Psoas muscle (tissue), 7 donors: ENCODE measurements at regions not wholly inside any gene's neighbourhood (a gene's known extent, or its start where the extent isn't known, plus 50 kb on each side); places are given as distances from the start of the nearest gene placed in this dataset.

Experiments
- ATAC-seq, 4 donors: fragments of 200-7000 bp; cut with Tn5 transposase; one replicate each; pipeline ENCODE4 v1.9.1; 2020; ENCODE audit warnings: moderate library complexity in 3 of 4, mild to moderate bottlenecking in 2 of 4
- DNase-seq, 2 donors: peaks; one replicate each; pipeline ENCODE4 v3.0.0-alpha.2; 2020
- H3K27ac ChIP-seq: fragments of 200-600 bp; one replicate; pipeline ENCODE4 v1.8.0; 2022
- H3K27me3 ChIP-seq, 3 donors: fragments of 200-600 bp in 1 of 3; one replicate each; pipeline versions ENCODE4 v1.6.1 to v1.8.0; 2013 to 2022; ENCODE audit warnings: low read length in 2 of 3, mild to moderate bottlenecking in 2 of 3, moderate library complexity in 1 of 3; ENCODE audit not compliant: insufficient read depth in 3 of 3
- H3K36me3 ChIP-seq, 2 donors: fragments of 200-600 bp in 1 of 2; one replicate each; pipeline versions ENCODE4 v1.6.1 to v1.8.0; 2013 to 2022; ENCODE audit warnings: low read depth in 1 of 2, mild to moderate bottlenecking in 1 of 2, moderate library complexity in 1 of 2; ENCODE audit not compliant: insufficient read depth in 1 of 2
- H3K4me1 ChIP-seq: fragments of 200-600 bp; one replicate; pipeline ENCODE4 v1.8.0; 2022
- H3K4me3 ChIP-seq: fragments of 200-600 bp; one replicate; pipeline ENCODE4 v1.8.0; 2022; ENCODE audit warnings: mild to moderate bottlenecking
- H3K9me3 ChIP-seq: fragments of 200-600 bp; one replicate; pipeline ENCODE4 v1.8.0; 2022
- WGBS, 3 donors: extraction: QIAGEN DNeasy Blood & Tissue Kit; methylation state at CpG; one replicate each; pipeline versions ENCODE4 v1.1.6 to v1.1.7; 2013; 5-methylcytosine and 5-hydroxymethylcytosine counted together
- intact Hi-C, 2 donors: fragments of 100-400 bp; cut with DNase I; formaldehyde crosslinking; loops; one replicate each; pipeline versions ENCODE4 v1.11.0 to v1.14.2; 2022
- TF ChIP-seq, protein P1 (sequence below): fragments of 200-600 bp; IDR thresholded peaks from one replicate; pipeline ENCODE4 v1.8.0; 2022; ENCODE audit warnings: antibody characterized with exemption
- donor health status: healthy with polysubstance abuse.
- donor health status: DM: no; HTN: no; CAD: no; lungs with moderate emphysema.
- donor health status: Bipolar disorder and iron deficiency.
- donor health status: healthy.
- donor health status: DM: yes; HTN: yes; CAD: no.
- donor health status: DM: no; HTN: no; CAD: no.
- donor health status: DM: yes; HTN: yes; CAD: no.

DNA sequence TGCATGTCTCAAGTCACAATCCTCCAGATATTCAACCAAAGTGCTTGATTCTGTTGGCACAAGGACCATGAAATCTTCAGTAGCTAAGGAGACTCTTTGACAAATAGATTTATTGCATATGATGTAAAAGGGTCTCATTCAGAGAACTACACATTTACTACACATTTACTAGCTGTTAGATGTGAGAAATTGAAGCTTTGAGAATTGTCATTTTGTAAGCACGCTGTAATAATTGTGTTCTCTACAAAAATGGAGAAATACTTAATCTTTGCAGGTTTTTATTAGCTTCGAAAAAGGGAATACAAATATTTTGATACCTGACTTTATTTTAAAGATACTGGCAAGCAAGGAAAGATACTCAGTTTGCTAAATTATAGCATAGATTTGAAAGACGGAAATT lies 70.2 kb upstream of the CHD2 start:
- H3K4me1 ChIP-seq = peaks cover 35% of the 10 kb centered on the region
- H3K36me3 ChIP-seq = no peaks in the 10 kb centered on the region
- DNase-seq = no peak
- 90 to 93% (median 92%) methylated on average over 3 of the region's 3 CpGs for WGBS, 3 donors
- ATAC-seq = no peak
- H3K9me3 ChIP-seq = no peaks in the 10 kb centered on the region
- peak overlapping the region; percentile 59 for H3K4me3 ChIP-seq
- no peaks in the 10 kb centered on the region for H3K27me3 ChIP-seq
- TF ChIP-seq, protein P1, sequence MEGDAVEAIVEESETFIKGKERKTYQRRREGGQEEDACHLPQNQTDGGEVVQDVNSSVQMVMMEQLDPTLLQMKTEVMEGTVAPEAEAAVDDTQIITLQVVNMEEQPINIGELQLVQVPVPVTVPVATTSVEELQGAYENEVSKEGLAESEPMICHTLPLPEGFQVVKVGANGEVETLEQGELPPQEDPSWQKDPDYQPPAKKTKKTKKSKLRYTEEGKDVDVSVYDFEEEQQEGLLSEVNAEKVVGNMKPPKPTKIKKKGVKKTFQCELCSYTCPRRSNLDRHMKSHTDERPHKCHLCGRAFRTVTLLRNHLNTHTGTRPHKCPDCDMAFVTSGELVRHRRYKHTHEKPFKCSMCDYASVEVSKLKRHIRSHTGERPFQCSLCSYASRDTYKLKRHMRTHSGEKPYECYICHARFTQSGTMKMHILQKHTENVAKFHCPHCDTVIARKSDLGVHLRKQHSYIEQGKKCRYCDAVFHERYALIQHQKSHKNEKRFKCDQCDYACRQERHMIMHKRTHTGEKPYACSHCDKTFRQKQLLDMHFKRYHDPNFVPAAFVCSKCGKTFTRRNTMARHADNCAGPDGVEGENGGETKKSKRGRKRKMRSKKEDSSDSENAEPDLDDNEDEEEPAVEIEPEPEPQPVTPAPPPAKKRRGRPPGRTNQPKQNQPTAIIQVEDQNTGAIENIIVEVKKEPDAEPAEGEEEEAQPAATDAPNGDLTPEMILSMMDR = no peak
- intact Hi-C loops = loop anchor here in 1 of 2 donors (1.0 kb wide), 1 partner anchor 21 kb away; no protein-coding TSS in a partner anchor
- H3K27ac ChIP-seq = peak overlapping the region; percentile 95

DNA sequence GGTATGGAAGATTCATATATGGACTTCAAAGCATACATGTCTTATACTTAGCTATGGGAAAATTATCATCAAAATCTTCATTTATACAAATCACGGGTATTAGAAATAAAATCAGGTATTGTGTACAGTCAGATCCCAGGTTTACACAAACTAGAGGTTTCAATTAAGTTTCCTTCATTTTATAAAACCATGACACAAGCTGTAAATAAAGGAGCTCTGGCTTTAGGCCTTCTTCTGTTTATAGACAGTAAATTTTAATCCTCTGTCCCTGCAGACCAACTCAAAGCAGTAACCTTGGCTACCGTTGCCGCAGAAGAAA lies 68.8 kb upstream of the CHD2 start:
- peaks cover 35% of the 10 kb centered on the region for H3K4me1 ChIP-seq
- intact Hi-C loops = loop anchor here in 1 of 2 donors (1.0 kb wide), 1 partner anchor 50 kb away; no protein-coding TSS in a partner anchor
- TF ChIP-seq, protein P1 = no peak
- ATAC-seq (peak in 1 of 4 donors; percentile 48), DNase-seq (no peak)
- peak overlapping the region; percentile 59 for H3K4me3 ChIP-seq
- H3K27me3 ChIP-seq = no peaks in the 10 kb centered on the region
- H3K27ac ChIP-seq = peak overlapping the region; percentile 95
- H3K9me3 ChIP-seq = no peaks in the 10 kb centered on the region
- no peaks in the 10 kb centered on the region for H3K36me3 ChIP-seq
- WGBS, 3 donors = 4 to 13% (median 5%) methylated on average over 3 of the region's 3 CpGs

DNA sequence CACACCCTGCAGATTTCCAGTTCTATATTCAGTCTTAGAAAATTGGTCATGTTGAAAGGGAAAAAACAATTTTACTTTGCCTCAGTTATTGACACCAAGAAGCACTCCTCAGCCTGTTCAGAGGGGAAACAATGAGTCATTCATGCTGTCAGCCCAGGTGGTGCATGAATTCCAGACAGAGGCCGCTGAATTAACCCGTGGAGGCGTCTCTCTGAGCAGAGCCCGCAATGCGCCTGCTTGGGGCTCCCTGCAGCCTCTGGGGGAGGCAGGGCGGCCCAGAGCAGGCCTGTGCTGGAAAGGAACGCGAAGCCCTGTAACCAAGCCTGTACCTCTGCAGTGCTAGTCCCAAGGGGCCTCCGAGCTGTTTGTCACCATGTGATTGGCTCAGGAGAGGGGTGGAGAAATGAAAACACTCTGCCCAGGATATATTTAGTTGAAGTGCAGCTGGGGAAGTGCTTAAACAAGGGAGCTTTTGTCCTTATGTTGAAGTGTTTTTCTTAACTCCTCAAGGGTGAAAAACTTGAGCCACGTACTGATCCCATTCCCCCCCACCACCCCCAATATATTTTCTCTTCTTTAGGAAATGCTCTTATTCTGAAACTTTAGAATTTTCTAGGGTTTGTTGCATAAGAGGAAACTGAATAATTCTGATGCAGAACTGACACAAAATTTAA lies 68.3 kb upstream of the CHD2 start:
- Histone ChIP-seq H3K27ac (peak overlapping the region; percentile 95), H3K9me3 (no peaks in the 10 kb centered on the region), H3K36me3 (no peaks in the 10 kb centered on the region), H3K27me3 (no peaks in the 10 kb centered on the region), H3K4me3 (peak overlapping the region; percentile 59), H3K4me1 (peaks cover 35% of the 10 kb centered on the region)
- intact Hi-C loops = loop anchor here (1.0 to 2.0 kb wide), 2 partner anchors 49 to 50 kb away; no protein-coding TSS in a partner anchor
- ATAC-seq (peak; percentile 94 to 98 (median 96)), DNase-seq (peak; percentile 89 to 97)
- TF ChIP-seq, protein P1 = peak; percentile 7
- WGBS, 3 donors = 0 to 1% (median 1%) methylated on average over 10 of the region's 10 CpGs

DNA sequence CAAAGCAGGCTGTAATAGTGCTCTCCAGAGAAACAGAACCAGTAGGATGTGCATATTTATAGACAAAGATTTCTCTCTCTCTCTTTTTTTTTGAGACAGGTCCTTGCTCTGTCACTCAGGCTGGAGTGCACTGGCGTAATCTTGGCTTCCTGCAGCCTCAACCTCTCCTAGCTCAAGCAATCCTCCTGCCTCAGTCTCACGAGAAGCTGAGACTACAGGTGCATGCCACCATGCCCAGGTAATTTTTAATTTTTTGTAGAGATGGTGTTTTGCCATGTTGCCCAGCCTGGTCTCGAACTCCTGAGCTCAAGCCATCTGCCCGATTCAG lies 67.1 kb upstream of the CHD2 start:
- 56 to 70% (median 66%) methylated on average over 4 of the region's 4 CpGs for WGBS, 3 donors
- Histone ChIP-seq H3K27me3 (no peaks in the 10 kb centered on the region), H3K4me1 (peaks cover 35% of the 10 kb centered on the region), H3K27ac (peak overlapping the region; percentile 95), H3K4me3 (peak overlapping the region; percentile 59), H3K36me3 (no peaks in the 10 kb centered on the region), H3K9me3 (no peaks in the 10 kb centered on the region)
- peak in 1 of 4 donors; percentile 4 for ATAC-seq
- DNase-seq = no peak
- TF ChIP-seq, protein P1 = no peak
- intact Hi-C loops = loop anchor here in 1 of 2 donors (2.0 kb wide), 1 partner anchor 48 kb away; no protein-coding TSS in a partner anchor
